D721Med (cell line): ENCODE measurements at regions not wholly inside any gene's neighbourhood (a gene's known extent, or its start where the extent isn't known, plus 50 kb on each side); places are given as distances from the start of the nearest gene placed in this dataset.

Experiments
- DNase-seq: peaks from one replicate; pipeline ENCODE4 v3.0.0; 2011; ENCODE audit warnings: low spot score; ENCODE audit not compliant: insufficient read length
- FAIRE-seq: peaks from 2 replicates; lab custom pipeline; 2011; peaks lifted over from hg19 to GRCh38; lab: Jason Lieb, UNC
- TF ChIP-seq, protein P1 (sequence below): IDR thresholded peaks from 2 replicates; pipeline ENCODE4 v1.5.1; 2012; ENCODE audit warnings: mild to moderate bottlenecking, control low read depth; ENCODE audit not compliant: insufficient read depth; ENCODE audit errors: missing control alignments

- FAIRE-seq = no peak
- DNase-seq = no peak
- TF ChIP-seq, protein P1, sequence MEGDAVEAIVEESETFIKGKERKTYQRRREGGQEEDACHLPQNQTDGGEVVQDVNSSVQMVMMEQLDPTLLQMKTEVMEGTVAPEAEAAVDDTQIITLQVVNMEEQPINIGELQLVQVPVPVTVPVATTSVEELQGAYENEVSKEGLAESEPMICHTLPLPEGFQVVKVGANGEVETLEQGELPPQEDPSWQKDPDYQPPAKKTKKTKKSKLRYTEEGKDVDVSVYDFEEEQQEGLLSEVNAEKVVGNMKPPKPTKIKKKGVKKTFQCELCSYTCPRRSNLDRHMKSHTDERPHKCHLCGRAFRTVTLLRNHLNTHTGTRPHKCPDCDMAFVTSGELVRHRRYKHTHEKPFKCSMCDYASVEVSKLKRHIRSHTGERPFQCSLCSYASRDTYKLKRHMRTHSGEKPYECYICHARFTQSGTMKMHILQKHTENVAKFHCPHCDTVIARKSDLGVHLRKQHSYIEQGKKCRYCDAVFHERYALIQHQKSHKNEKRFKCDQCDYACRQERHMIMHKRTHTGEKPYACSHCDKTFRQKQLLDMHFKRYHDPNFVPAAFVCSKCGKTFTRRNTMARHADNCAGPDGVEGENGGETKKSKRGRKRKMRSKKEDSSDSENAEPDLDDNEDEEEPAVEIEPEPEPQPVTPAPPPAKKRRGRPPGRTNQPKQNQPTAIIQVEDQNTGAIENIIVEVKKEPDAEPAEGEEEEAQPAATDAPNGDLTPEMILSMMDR = no peak
Measured at GRCh38 chr3:74539876-74540275, 74.6 kb downstream of the CNTN3 start.

GRCh38 chr3:74538669-74539068, 75.8 kb downstream of the CNTN3 start:
- TF ChIP-seq, protein P1 = no peak
- DNase-seq = no peak
- FAIRE-seq = no peak

- FAIRE-seq = no peak
- no peak for DNase-seq
- TF ChIP-seq, protein P1 = no peak
Measured at GRCh38 chr3:74537857-74538256, 76.6 kb downstream of the CNTN3 start.

- FAIRE-seq = no peak
- TF ChIP-seq, protein P1 = no peak
- no peak for DNase-seq
Measured at GRCh38 chr3:74537164-74537563, 77.3 kb downstream of the CNTN3 start.

- FAIRE-seq (no peak), DNase-seq (no peak)
- TF ChIP-seq, protein P1 = no peak
Measured at GRCh38 chr3:74535281-74535680, 79.2 kb downstream of the CNTN3 start.

- TF ChIP-seq, protein P1 = no peak
- FAIRE-seq = no peak
- no peak for DNase-seq
Measured at GRCh38 chr3:74534611-74535010, 79.8 kb downstream of the CNTN3 start.

- FAIRE-seq = no peak
- DNase-seq = no peak
Measured at GRCh38 chr3:74532446-74532845, 82.0 kb downstream of the CNTN3 start.

More at GRCh38 chr3:74532446-74532845, 82.0 kb downstream of the CNTN3 start:
- TF ChIP-seq, protein P1 = no peak
